GM12878 (cell line): ENCODE measurements at regions not wholly inside any gene's neighbourhood (a gene's known extent, or its start where the extent isn't known, plus 50 kb on each side); places are given as distances from the start of the nearest gene placed in this dataset.

ENCODE experiments used
- BCL11A ChIP-seq: IDR thresholded peaks from 2 replicates; pipeline ENCODE4 v1.6.1; 2011; ENCODE audit warnings: low read depth, low read length
- CBX5 ChIP-seq: sonication (generic); IDR thresholded peaks from 2 replicates; pipeline ENCODE4 v1.6.1; 2016; ENCODE audit warnings: low read depth, moderate library complexity, mild to moderate bottlenecking, inconsistent platforms
- HDAC6 ChIP-seq: fragments of 200-600 bp; sonication (generic); IDR thresholded peaks from one replicate; pipeline ENCODE4 v1.8.0; 2017; ENCODE audit warnings: antibody characterized with exemption; ENCODE audit not compliant: unreplicated experiment
- JUNB ChIP-seq: IDR thresholded peaks from 2 replicates; pipeline ENCODE4 v1.6.1; 2016; ENCODE audit warnings: antibody characterized with exemption, mild to moderate bottlenecking
- MTA3 ChIP-seq: IDR thresholded peaks from 2 replicates; pipeline ENCODE4 v1.6.1; 2012; ENCODE audit warnings: low read length, inconsistent platforms, borderline replicate concordance
- NFIC ChIP-seq: IDR thresholded peaks from 2 replicates; pipeline ENCODE4 v1.6.1; 2012; ENCODE audit warnings: low read depth, mild to moderate bottlenecking, inconsistent platforms, low read length, moderate library complexity
- NRF1 ChIP-seq: conservative IDR thresholded peaks from 2 replicates; pipeline ENCODE4 v1.6.1; 2011; ENCODE audit warnings: mild to moderate bottlenecking, low read depth, low read length, improper control_type of control experiment
- RB1 ChIP-seq: fragments of 450-650 bp; formaldehyde crosslinking; IDR thresholded peaks from 2 replicates; pipeline ENCODE4 v1.6.1; 2017; ENCODE audit warnings: mild to moderate bottlenecking, borderline replicate concordance
- SP1 ChIP-seq: IDR thresholded peaks from one replicate; pipeline ENCODE4 v1.6.1; 2011; ENCODE audit warnings: low read depth, low read length
- WRNIP1 ChIP-seq: IDR thresholded peaks from 2 replicates; pipeline ENCODE4 v1.6.1; 2011; ENCODE audit warnings: low read depth, low read length, improper control_type of control experiment, borderline replicate concordance
- ZNF217 ChIP-seq: fragments of 450-650 bp; IDR thresholded peaks from 2 replicates; pipeline ENCODE4 v1.6.1; 2017; ENCODE audit warnings: antibody characterized with exemption, mild to moderate bottlenecking
- TF ChIP-seq, protein P1 (sequence below): fragments of 450-650 bp; formaldehyde crosslinking; IDR thresholded peaks from 2 replicates; pipeline ENCODE4 v1.5.0; 2022; ENCODE audit warnings: mild to moderate bottlenecking, missing genetic modification characterization
- TF ChIP-seq, protein P2 (sequence below): IDR thresholded peaks from 2 replicates; pipeline ENCODE4 v1.6.1; 2011; ENCODE audit warnings: low read depth, low read length, improper control_type of control experiment, borderline replicate concordance
- TF ChIP-seq, protein P3 (sequence below): fragments of 450-650 bp; IDR thresholded peaks from 2 replicates; pipeline ENCODE4 v1.6.1; 2017; ENCODE audit warnings: mild to moderate bottlenecking
- TF ChIP-seq, protein P4 (sequence below): IDR thresholded peaks from 2 replicates; pipeline ENCODE4 v1.6.1; 2012; ENCODE audit warnings: low read length, inconsistent platforms
- TF ChIP-seq, protein P5 (sequence below): IDR thresholded peaks from 2 replicates; pipeline ENCODE4 v1.6.1; 2011; ENCODE audit warnings: mild to moderate bottlenecking, low read depth, low read length, moderate library complexity; ENCODE audit not compliant: insufficient replicate concordance
- TF ChIP-seq, protein P6 (sequence below): fragments of 450-650 bp; formaldehyde crosslinking; IDR thresholded peaks from 2 replicates; pipeline ENCODE4 v1.4.0; 2020; ENCODE audit warnings: mild to moderate bottlenecking, moderate library complexity

DNA sequence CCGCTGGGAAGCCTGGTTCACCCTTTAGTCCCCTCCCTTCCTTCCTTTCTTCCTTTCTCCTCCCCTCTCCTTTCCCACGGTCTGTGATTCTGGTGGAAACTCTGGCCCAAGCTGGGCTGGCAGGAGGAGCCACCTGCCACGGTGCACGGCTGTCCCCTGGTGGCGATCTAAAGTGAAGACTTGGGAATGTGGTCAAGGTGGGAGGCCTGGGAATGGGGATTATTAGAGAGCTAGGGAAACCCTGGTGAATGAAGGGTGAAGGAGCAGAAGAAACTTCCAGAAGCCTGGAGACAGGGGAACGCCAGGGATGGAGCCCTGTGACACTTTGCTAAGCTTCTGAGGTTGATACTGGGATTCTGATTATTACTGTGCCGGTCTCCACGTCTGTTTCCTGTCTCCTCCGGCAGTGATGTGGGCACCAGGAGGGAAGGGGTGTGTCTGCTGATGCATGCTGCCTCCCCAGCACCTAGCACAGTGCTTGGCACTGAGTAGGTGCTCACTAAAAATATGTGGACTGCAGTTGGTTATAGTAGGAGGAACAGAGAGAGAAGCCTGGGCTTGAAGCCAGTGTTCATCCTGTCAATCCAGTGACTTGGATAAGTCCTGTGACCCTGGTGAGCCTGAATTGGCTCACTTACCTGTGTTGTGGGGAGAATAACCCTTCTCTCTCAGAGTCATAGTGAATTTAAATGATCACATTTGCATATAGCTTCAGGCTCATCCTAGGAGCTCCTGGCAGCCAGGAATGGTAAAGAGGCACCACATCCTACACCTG lies 71.2 kb upstream of the NBPF3 start (continued):
- TF ChIP-seq, protein P1, sequence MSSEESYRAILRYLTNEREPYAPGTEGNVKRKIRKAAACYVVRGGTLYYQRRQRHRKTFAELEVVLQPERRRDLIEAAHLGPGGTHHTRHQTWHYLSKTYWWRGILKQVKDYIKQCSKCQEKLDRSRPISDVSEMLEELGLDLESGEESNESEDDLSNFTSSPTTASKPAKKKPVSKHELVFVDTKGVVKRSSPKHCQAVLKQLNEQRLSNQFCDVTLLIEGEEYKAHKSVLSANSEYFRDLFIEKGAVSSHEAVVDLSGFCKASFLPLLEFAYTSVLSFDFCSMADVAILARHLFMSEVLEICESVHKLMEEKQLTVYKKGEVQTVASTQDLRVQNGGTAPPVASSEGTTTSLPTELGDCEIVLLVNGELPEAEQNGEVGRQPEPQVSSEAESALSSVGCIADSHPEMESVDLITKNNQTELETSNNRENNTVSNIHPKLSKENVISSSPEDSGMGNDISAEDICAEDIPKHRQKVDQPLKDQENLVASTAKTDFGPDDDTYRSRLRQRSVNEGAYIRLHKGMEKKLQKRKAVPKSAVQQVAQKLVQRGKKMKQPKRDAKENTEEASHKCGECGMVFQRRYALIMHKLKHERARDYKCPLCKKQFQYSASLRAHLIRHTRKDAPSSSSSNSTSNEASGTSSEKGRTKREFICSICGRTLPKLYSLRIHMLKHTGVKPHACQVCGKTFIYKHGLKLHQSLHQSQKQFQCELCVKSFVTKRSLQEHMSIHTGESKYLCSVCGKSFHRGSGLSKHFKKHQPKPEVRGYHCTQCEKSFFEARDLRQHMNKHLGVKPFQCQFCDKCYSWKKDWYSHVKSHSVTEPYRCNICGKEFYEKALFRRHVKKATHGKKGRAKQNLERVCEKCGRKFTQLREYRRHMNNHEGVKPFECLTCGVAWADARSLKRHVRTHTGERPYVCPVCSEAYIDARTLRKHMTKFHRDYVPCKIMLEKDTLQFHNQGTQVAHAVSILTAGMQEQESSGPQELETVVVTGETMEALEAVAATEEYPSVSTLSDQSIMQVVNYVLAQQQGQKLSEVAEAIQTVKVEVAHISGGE (CRISPR knock-in tag), result no peak
- TF ChIP-seq, protein P2, sequence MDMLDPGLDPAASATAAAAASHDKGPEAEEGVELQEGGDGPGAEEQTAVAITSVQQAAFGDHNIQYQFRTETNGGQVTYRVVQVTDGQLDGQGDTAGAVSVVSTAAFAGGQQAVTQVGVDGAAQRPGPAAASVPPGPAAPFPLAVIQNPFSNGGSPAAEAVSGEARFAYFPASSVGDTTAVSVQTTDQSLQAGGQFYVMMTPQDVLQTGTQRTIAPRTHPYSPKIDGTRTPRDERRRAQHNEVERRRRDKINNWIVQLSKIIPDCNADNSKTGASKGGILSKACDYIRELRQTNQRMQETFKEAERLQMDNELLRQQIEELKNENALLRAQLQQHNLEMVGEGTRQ, result no peak
- TF ChIP-seq NRF1 (no peak), SP1 (peak; percentile 25), MTA3 (no peak), CBX5 (no peak), RB1 (no peak), ZNF217 (no peak), BCL11A (no peak), JUNB (no peak), HDAC6 (no peak), NFIC (no peak), WRNIP1 (no peak)
- TF ChIP-seq, protein P3, sequence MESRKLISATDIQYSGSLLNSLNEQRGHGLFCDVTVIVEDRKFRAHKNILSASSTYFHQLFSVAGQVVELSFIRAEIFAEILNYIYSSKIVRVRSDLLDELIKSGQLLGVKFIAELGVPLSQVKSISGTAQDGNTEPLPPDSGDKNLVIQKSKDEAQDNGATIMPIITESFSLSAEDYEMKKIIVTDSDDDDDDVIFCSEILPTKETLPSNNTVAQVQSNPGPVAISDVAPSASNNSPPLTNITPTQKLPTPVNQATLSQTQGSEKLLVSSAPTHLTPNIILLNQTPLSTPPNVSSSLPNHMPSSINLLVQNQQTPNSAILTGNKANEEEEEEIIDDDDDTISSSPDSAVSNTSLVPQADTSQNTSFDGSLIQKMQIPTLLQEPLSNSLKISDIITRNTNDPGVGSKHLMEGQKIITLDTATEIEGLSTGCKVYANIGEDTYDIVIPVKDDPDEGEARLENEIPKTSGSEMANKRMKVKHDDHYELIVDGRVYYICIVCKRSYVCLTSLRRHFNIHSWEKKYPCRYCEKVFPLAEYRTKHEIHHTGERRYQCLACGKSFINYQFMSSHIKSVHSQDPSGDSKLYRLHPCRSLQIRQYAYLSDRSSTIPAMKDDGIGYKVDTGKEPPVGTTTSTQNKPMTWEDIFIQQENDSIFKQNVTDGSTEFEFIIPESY, result no peak
- TF ChIP-seq, protein P4, sequence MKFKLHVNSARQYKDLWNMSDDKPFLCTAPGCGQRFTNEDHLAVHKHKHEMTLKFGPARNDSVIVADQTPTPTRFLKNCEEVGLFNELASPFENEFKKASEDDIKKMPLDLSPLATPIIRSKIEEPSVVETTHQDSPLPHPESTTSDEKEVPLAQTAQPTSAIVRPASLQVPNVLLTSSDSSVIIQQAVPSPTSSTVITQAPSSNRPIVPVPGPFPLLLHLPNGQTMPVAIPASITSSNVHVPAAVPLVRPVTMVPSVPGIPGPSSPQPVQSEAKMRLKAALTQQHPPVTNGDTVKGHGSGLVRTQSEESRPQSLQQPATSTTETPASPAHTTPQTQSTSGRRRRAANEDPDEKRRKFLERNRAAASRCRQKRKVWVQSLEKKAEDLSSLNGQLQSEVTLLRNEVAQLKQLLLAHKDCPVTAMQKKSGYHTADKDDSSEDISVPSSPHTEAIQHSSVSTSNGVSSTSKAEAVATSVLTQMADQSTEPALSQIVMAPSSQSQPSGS, result no peak
- TF ChIP-seq, protein P5, sequence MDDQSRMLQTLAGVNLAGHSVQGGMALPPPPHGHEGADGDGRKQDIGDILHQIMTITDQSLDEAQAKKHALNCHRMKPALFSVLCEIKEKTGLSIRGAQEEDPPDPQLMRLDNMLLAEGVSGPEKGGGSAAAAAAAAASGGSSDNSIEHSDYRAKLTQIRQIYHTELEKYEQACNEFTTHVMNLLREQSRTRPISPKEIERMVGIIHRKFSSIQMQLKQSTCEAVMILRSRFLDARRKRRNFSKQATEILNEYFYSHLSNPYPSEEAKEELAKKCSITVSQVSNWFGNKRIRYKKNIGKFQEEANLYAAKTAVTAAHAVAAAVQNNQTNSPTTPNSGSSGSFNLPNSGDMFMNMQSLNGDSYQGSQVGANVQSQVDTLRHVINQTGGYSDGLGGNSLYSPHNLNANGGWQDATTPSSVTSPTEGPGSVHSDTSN, result no peak
- TF ChIP-seq, protein P6, sequence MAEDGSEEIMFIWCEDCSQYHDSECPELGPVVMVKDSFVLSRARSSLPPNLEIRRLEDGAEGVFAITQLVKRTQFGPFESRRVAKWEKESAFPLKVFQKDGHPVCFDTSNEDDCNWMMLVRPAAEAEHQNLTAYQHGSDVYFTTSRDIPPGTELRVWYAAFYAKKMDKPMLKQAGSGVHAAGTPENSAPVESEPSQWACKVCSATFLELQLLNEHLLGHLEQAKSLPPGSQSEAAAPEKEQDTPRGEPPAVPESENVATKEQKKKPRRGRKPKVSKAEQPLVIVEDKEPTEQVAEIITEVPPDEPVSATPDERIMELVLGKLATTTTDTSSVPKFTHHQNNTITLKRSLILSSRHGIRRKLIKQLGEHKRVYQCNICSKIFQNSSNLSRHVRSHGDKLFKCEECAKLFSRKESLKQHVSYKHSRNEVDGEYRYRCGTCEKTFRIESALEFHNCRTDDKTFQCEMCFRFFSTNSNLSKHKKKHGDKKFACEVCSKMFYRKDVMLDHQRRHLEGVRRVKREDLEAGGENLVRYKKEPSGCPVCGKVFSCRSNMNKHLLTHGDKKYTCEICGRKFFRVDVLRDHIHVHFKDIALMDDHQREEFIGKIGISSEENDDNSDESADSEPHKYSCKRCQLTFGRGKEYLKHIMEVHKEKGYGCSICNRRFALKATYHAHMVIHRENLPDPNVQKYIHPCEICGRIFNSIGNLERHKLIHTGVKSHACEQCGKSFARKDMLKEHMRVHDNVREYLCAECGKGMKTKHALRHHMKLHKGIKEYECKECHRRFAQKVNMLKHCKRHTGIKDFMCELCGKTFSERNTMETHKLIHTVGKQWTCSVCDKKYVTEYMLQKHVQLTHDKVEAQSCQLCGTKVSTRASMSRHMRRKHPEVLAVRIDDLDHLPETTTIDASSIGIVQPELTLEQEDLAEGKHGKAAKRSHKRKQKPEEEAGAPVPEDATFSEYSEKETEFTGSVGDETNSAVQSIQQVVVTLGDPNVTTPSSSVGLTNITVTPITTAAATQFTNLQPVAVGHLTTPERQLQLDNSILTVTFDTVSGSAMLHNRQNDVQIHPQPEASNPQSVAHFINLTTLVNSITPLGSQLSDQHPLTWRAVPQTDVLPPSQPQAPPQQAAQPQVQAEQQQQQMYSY (CRISPR knock-in tag), result no peak
